Mucosa of stomach (tissue), 1 donor: ENCODE measurements at regions not wholly inside any gene's neighbourhood (a gene's known extent, or its start where the extent isn't known, plus 50 kb on each side); places are given as distances from the start of the nearest gene placed in this dataset.
"Not testable (repeated sequence)": the region's sequence is repeated elsewhere in the genome, so short reads cannot be mapped to it uniquely, and the experiment has no call there.

Source experiments
- H3K27me3 ChIP-seq: one replicate; pipeline ENCODE4 v1.7.0; 2013; ENCODE audit warnings: mild to moderate bottlenecking, low read length; ENCODE audit not compliant: control insufficient read depth, insufficient read depth
- H3K36me3 ChIP-seq: one replicate; pipeline ENCODE4 v1.7.0; 2013; ENCODE audit warnings: low read length; ENCODE audit not compliant: control insufficient read depth, insufficient read depth
- H3K4me1 ChIP-seq: one replicate; pipeline ENCODE4 v1.7.0; 2013; ENCODE audit warnings: mild to moderate bottlenecking, low read length; ENCODE audit not compliant: control insufficient read depth, insufficient read depth
- H3K4me3 ChIP-seq: one replicate; pipeline ENCODE4 v1.7.0; 2013; ENCODE audit warnings: low read length
- H3K9ac ChIP-seq: one replicate; pipeline ENCODE4 v1.7.0; 2013; ENCODE audit warnings: mild to moderate bottlenecking, low read length, moderate library complexity
- H3K9me3 ChIP-seq: one replicate; pipeline ENCODE4 v1.7.0; 2013; ENCODE audit warnings: mild to moderate bottlenecking, low read length, moderate library complexity; ENCODE audit not compliant: control insufficient read depth
- donor health status: Pancreatic carcinoma.

- H3K36me3 ChIP-seq = no peaks in the 10 kb centered on the region
- no peak overlapping the region for H3K4me3 ChIP-seq
- peaks cover 52% of the 10 kb centered on the region for H3K27me3 ChIP-seq
- no peak overlapping the region for H3K9ac ChIP-seq
- H3K4me1 ChIP-seq = no peaks in the 10 kb centered on the region
- no peaks in the 10 kb centered on the region for H3K9me3 ChIP-seq
These were observed 65.8 kb upstream of the CCDC167 start for GRCh38 chr6:37565267-37566110.

GRCh38 chr6:37562926-37563288, 63.2 kb upstream of the CCDC167 start:
- H3K4me1 ChIP-seq = not testable (repeated sequence)

GRCh38 chr6:37561361-37561760, 61.7 kb upstream of the CCDC167 start:
- Histone ChIP-seq H3K9ac (no peak overlapping the region), H3K4me3 (no peak overlapping the region), H3K27me3 (peaks cover 64% of the 10 kb centered on the region), H3K9me3 (no peaks in the 10 kb centered on the region), H3K36me3 (no peaks in the 10 kb centered on the region), H3K4me1 (no peaks in the 10 kb centered on the region)

More at GRCh38 chr6:37562926-37563288, 63.2 kb upstream of the CCDC167 start:
- peaks cover 68% of the 10 kb centered on the region for H3K27me3 ChIP-seq
- H3K9me3 ChIP-seq, H3K9ac ChIP-seq, H3K4me3 ChIP-seq, H3K36me3 ChIP-seq: not testable (repeated sequence)

- H3K27me3 ChIP-seq = peaks cover 58% of the 10 kb centered on the region
- no peaks in the 10 kb centered on the region for H3K4me1 ChIP-seq
- H3K4me3 ChIP-seq = no peak overlapping the region
- H3K36me3 ChIP-seq = no peaks in the 10 kb centered on the region
- no peak overlapping the region for H3K9ac ChIP-seq
- no peaks in the 10 kb centered on the region for H3K9me3 ChIP-seq
These were observed 61.0 kb upstream of the CCDC167 start for GRCh38 chr6:37560737-37561103.

- no peaks in the 10 kb centered on the region for H3K36me3 ChIP-seq
- no peaks in the 10 kb centered on the region for H3K4me1 ChIP-seq
- no peak overlapping the region for H3K4me3 ChIP-seq
- H3K9ac ChIP-seq = no peak overlapping the region
- H3K9me3 ChIP-seq = no peaks in the 10 kb centered on the region
- H3K27me3 ChIP-seq = peaks cover 46% of the 10 kb centered on the region
These were observed 59.8 kb upstream of the CCDC167 start for GRCh38 chr6:37559501-37559900.

- Histone ChIP-seq H3K27me3 (peaks cover 41% of the 10 kb centered on the region), H3K36me3 (no peaks in the 10 kb centered on the region), H3K9me3 (no peaks in the 10 kb centered on the region), H3K4me1 (no peaks in the 10 kb centered on the region), H3K4me3 (no peak overlapping the region), H3K9ac (no peak overlapping the region)
These were observed 59.4 kb upstream of the CCDC167 start for GRCh38 chr6:37559050-37559449.

- H3K4me3 ChIP-seq = no peak overlapping the region
- no peaks in the 10 kb centered on the region for H3K9me3 ChIP-seq
- H3K4me1 ChIP-seq = no peaks in the 10 kb centered on the region
- H3K27me3 ChIP-seq = peaks cover 38% of the 10 kb centered on the region
- H3K36me3 ChIP-seq = no peaks in the 10 kb centered on the region
- no peak overlapping the region for H3K9ac ChIP-seq
These were observed 59.0 kb upstream of the CCDC167 start for GRCh38 chr6:37558646-37559045.

- Histone ChIP-seq H3K4me3 (no peak overlapping the region), H3K36me3 (no peaks in the 10 kb centered on the region), H3K4me1 (no peaks in the 10 kb centered on the region), H3K27me3 (peaks cover 38% of the 10 kb centered on the region), H3K9me3 (no peaks in the 10 kb centered on the region), H3K9ac (no peak overlapping the region)
These were observed 58.5 kb upstream of the CCDC167 start for GRCh38 chr6:37558168-37558567.

GRCh38 chr6:37557645-37558114, 58.0 kb upstream of the CCDC167 start:
- H3K4me3 ChIP-seq = no peak overlapping the region
- no peaks in the 10 kb centered on the region for H3K36me3 ChIP-seq
- H3K9me3 ChIP-seq = no peaks in the 10 kb centered on the region
- H3K4me1 ChIP-seq = no peaks in the 10 kb centered on the region
- H3K9ac ChIP-seq = no peak overlapping the region
- peaks cover 37% of the 10 kb centered on the region for H3K27me3 ChIP-seq

- Histone ChIP-seq H3K4me1 (no peaks in the 10 kb centered on the region), H3K9ac (no peak overlapping the region), H3K27me3 (peaks cover 34% of the 10 kb centered on the region), H3K36me3 (no peaks in the 10 kb centered on the region), H3K9me3 (no peaks in the 10 kb centered on the region), H3K4me3 (no peak overlapping the region)
These were observed 57.4 kb upstream of the CCDC167 start for GRCh38 chr6:37556881-37557644.

GRCh38 chr6:37555040-37555781, 55.5 kb upstream of the CCDC167 start:
- Histone ChIP-seq H3K9ac (no peak overlapping the region), H3K4me3 (no peak overlapping the region), H3K4me1 (no peaks in the 10 kb centered on the region), H3K27me3 (peaks cover 33% of the 10 kb centered on the region), H3K36me3 (no peaks in the 10 kb centered on the region), H3K9me3 (no peaks in the 10 kb centered on the region)

GRCh38 chr6:37554480-37554819, 54.8 kb upstream of the CCDC167 start:
- Histone ChIP-seq H3K9ac (no peak overlapping the region), H3K36me3 (no peaks in the 10 kb centered on the region), H3K27me3 (peaks cover 28% of the 10 kb centered on the region), H3K4me1 (no peaks in the 10 kb centered on the region), H3K9me3 (no peaks in the 10 kb centered on the region), H3K4me3 (no peak overlapping the region)
